SK-N-MC (cell line): ENCODE measurements at regions not wholly inside any gene's neighbourhood (a gene's known extent, or its start where the extent isn't known, plus 50 kb on each side); places are given as distances from the start of the nearest gene placed in this dataset.

Experiments
- EZH2 ChIP-seq: fragments of 200-600 bp; sonication (generic); IDR thresholded peaks from one replicate; pipeline ENCODE4 v1.6.1; 2017; ENCODE audit warnings: antibody characterized with exemption
- POLR2AphosphoS5 ChIP-seq: IDR thresholded peaks from 2 replicates; pipeline ENCODE4 v1.6.1; 2012; ENCODE audit warnings: mild to moderate bottlenecking, low read depth, low read length, borderline replicate concordance

DNA sequence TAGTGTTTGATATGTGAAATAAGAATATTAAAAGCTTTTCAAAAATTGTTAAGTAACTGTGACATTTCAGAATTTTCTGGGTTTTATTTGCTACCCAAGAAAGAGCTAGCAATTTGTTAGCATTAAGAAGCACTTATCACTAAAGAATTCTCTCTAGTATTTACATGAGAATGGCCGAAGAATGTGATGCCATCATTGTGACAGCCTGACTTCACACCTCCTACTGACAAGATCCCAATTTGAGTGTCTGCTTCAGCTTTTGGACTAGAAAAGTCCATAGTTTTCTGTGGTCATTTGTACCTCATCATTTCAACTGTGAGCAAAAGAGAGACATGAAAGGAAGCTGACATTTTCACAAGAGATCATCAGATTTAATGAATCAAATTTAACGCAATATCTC is 548.1 kb upstream of the AGTR1 start:
- TF ChIP-seq POLR2AphosphoS5: no peak
- no peak for TF ChIP-seq EZH2
